NCI-H748 (cell line): ENCODE measurements at regions not wholly inside any gene's neighbourhood (a gene's known extent, or its start where the extent isn't known, plus 50 kb on each side); places are given as distances from the start of the nearest gene placed in this dataset.

Experiments
- DNase-seq: peaks from one replicate; lab custom pipeline; 2025; ENCODE audit not compliant: unreplicated experiment; lab: John Stamatoyannopoulos, UW

GRCh38 chr3:30114918-30115317, 491.5 kb upstream of the TGFBR2 start:
- no peak for DNase-seq

GRCh38 chr3:30122359-30122758, 484.0 kb upstream of the TGFBR2 start:
- DNase-seq: no peak

GRCh38 chr3:30123224-30123623, 483.2 kb upstream of the TGFBR2 start:
- DNase-seq: no peak

GRCh38 chr3:30123755-30124154, 482.6 kb upstream of the TGFBR2 start:
- DNase-seq: no peak

GRCh38 chr3:30124435-30125370, 481.7 kb upstream of the TGFBR2 start:
- DNase-seq: no peak

- DNase-seq: no peak
Observed at GRCh38 chr3:30129765-30130164, 476.6 kb upstream of the TGFBR2 start.

- DNase-seq: no peak
Observed at GRCh38 chr3:30130391-30130790, 476.0 kb upstream of the TGFBR2 start.

- peak; percentile 54 for DNase-seq
Observed at GRCh38 chr3:30131191-30131590, 475.2 kb upstream of the TGFBR2 start.

- no peak for DNase-seq
Observed at GRCh38 chr3:30135190-30135589, 471.2 kb upstream of the TGFBR2 start.

- DNase-seq: no peak
Observed at GRCh38 chr3:30139283-30139682, 467.1 kb upstream of the TGFBR2 start.

- DNase-seq: no peak
Observed at GRCh38 chr3:30140356-30141075, 465.9 kb upstream of the TGFBR2 start.

- DNase-seq: no peak
Observed at GRCh38 chr3:30141178-30141581, 465.2 kb upstream of the TGFBR2 start.

GRCh38 chr3:30141927-30142326, 464.5 kb upstream of the TGFBR2 start:
- DNase-seq: no peak

- DNase-seq: no peak
Observed at GRCh38 chr3:30142946-30143345, 463.5 kb upstream of the TGFBR2 start.

- DNase-seq: no peak
Observed at GRCh38 chr3:30145281-30145680, 461.1 kb upstream of the TGFBR2 start.

- no peak for DNase-seq
Observed at GRCh38 chr3:30146978-30147377, 459.4 kb upstream of the TGFBR2 start.

GRCh38 chr3:30154853-30155252, 451.5 kb upstream of the TGFBR2 start:
- no peak for DNase-seq

GRCh38 chr3:30155755-30156154, 450.6 kb upstream of the TGFBR2 start:
- DNase-seq: no peak

- no peak for DNase-seq
Observed at GRCh38 chr3:30156586-30157498, 449.6 kb upstream of the TGFBR2 start.

GRCh38 chr3:30161375-30161774, 445.0 kb upstream of the TGFBR2 start:
- DNase-seq: no peak

GRCh38 chr3:30162579-30162978, 443.8 kb upstream of the TGFBR2 start:
- no peak for DNase-seq
